Neutrophil (primary cell): ENCODE measurements at regions not wholly inside any gene's neighbourhood (a gene's known extent, or its start where the extent isn't known, plus 50 kb on each side); places are given as distances from the start of the nearest gene placed in this dataset.

Experiments used
- H3K27ac ChIP-seq: fragments of 200-600 bp; sonication (generic); 2 replicates; pipeline ENCODE4 v1.5.1; 2016; ENCODE audit warnings: mild to moderate bottlenecking, moderate library complexity
- H3K27me3 ChIP-seq: fragments of 200-600 bp; sonication (generic); 2 replicates; pipeline ENCODE4 v1.6.0; 2016; ENCODE audit warnings: mild to moderate bottlenecking
- H3K36me3 ChIP-seq: fragments of 200-600 bp; sonication (generic); 2 replicates; pipeline ENCODE4 v1.5.1; 2017
- H3K4me1 ChIP-seq, 2 experiments: fragments of 200-600 bp in 1 of 2; sonication (generic) in 1 of 2; 1 replicate in 1 of 2; 2 replicates in 1 of 2; pipeline versions ENCODE4 v1.5.1 to v1.6.1; 2013 to 2016; ENCODE audit warnings: low read depth in 1 of 2, low read length in 1 of 2, mild to moderate bottlenecking in 1 of 2, moderate library complexity in 1 of 2; ENCODE audit not compliant: control insufficient read depth in 1 of 2, insufficient read depth in 1 of 2
- H3K4me3 ChIP-seq, 2 experiments: fragments of 200-600 bp in 1 of 2; sonication (generic) in 1 of 2; 1 replicate in 1 of 2; 2 replicates in 1 of 2; pipeline ENCODE4 v1.5.1; 2013 to 2016; ENCODE audit warnings: low read depth in 1 of 2, low read length in 1 of 2, mild to moderate bottlenecking in 1 of 2, moderate library complexity in 1 of 2
- H3K9me3 ChIP-seq: fragments of 200-600 bp; sonication (generic); 2 replicates; pipeline ENCODE4 v1.5.1; 2016
- TF ChIP-seq, protein P1 (sequence below): fragments of 200-600 bp; sonication (generic); IDR thresholded peaks from 2 replicates; pipeline ENCODE4 v1.5.1; 2016; ENCODE audit warnings: antibody characterized with exemption

DNA sequence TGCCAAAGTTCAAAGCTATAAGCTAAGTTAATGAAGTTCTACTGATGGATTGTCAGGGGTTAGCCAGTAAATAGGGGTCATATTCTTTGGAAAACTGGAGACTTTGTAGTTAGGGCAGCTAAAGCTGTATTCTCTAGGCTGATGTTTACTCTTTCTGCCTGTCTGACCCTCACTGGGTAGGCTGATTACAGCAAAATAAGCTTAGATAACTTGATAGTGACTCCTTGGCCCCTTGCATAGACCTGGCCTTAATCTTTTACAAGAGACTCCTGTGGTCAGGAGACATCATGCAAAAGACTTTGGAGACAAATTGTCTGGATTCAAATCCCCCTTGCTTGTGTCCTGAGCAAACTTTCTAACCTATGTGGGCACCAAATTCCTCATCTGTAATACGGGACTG is 314.4 kb upstream of the MSX2 start:
- Histone ChIP-seq H3K9me3 (no peaks in the 10 kb centered on the region), H3K27ac (no peak overlapping the region), H3K4me3 (no peak overlapping the region), H3K36me3 (no peaks in the 10 kb centered on the region), H3K27me3 (no peaks in the 10 kb centered on the region), H3K4me1 (no peaks in the 10 kb centered on the region)
- TF ChIP-seq, protein P1, sequence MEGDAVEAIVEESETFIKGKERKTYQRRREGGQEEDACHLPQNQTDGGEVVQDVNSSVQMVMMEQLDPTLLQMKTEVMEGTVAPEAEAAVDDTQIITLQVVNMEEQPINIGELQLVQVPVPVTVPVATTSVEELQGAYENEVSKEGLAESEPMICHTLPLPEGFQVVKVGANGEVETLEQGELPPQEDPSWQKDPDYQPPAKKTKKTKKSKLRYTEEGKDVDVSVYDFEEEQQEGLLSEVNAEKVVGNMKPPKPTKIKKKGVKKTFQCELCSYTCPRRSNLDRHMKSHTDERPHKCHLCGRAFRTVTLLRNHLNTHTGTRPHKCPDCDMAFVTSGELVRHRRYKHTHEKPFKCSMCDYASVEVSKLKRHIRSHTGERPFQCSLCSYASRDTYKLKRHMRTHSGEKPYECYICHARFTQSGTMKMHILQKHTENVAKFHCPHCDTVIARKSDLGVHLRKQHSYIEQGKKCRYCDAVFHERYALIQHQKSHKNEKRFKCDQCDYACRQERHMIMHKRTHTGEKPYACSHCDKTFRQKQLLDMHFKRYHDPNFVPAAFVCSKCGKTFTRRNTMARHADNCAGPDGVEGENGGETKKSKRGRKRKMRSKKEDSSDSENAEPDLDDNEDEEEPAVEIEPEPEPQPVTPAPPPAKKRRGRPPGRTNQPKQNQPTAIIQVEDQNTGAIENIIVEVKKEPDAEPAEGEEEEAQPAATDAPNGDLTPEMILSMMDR: no peak

DNA sequence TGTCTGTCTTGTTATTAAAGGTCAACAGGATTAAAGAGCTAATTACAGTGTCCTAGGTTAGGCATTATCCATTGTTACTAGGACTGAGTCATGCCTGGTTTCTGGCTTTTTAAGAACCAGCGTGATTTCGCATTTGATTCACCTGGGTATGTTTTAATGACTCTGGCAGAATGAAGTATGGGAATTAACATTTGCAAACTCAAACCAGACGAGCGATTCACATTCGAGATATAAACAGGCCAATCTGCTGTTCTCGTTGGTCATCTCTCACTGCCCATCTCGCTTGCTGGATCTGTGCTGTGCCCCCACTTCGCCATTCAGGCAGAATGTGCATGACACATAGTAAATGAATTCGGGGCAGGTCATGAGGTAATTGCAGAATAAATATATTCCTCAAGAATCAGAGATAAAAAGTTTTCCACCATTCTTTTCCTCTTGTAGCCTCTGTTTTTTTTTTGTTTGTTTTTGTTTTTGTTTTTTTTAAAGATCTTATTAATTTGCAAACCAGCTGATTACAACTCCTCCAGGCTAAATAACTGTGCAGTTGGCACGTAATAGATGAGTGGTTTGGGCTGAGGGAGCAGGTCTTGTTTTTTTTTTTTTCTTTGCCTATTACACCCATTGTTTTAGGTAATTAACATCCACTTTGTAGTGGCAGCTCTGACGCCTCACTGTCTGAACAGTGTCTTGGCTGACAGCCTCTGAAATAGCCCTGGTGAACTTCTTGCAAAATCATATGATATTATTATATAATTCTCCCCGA is 313.5 kb upstream of the MSX2 start:
- TF ChIP-seq, protein P1: no peak
- H3K4me3 ChIP-seq: no peak overlapping the region
- H3K36me3 ChIP-seq: no peaks in the 10 kb centered on the region
- H3K9me3 ChIP-seq: no peaks in the 10 kb centered on the region
- no peak overlapping the region for H3K27ac ChIP-seq
- no peaks in the 10 kb centered on the region for H3K4me1 ChIP-seq
- H3K27me3 ChIP-seq: peaks cover 3% of the 10 kb centered on the region

DNA sequence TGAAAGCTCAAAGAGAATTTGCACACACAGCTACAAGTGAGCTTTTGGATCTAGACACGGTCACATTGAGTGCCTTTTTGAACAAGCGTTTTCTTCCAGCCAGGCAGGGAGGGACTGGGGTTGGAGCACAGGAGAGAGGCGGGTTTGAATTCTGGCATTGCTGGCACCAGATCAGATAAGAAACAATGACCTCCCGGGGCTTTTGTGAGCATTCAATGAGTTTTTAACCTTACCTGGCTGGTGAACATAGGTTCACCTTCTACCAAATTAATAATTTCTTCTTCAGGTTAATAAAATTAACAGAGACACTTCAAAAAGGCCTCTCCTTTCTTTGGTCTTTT is 312.9 kb upstream of the MSX2 start:
- Histone ChIP-seq H3K27me3 (peaks cover 8% of the 10 kb centered on the region), H3K4me3 (no peak overlapping the region), H3K27ac (no peak overlapping the region), H3K4me1 (no peaks in the 10 kb centered on the region), H3K9me3 (no peaks in the 10 kb centered on the region), H3K36me3 (no peaks in the 10 kb centered on the region)
- TF ChIP-seq, protein P1: no peak

DNA sequence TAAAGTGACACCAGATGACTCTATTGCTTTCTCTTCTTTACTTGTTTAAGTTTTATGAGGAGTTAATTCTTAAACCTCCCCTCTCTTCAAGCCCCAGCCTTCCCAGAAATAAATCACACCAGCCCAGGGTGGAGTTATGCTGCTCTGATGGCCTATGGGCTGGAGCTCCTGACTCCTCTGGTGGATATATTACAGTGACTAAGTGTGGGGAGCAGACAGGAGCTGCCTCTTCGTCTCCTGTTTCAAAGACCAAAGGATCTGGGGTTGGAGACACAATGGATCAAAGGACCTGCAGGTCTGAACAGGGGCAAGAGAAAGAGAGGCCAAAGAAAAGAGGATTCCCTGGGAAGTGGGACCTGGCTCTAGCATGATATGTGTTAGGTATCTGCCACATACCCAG is 312.0 kb upstream of the MSX2 start:
- no peaks in the 10 kb centered on the region for H3K4me1 ChIP-seq
- H3K27ac ChIP-seq: no peak overlapping the region
- H3K4me3 ChIP-seq: no peak overlapping the region
- TF ChIP-seq, protein P1: no peak
- peaks cover 8% of the 10 kb centered on the region for H3K27me3 ChIP-seq
- H3K9me3 ChIP-seq: no peaks in the 10 kb centered on the region
- H3K36me3 ChIP-seq: no peaks in the 10 kb centered on the region

DNA sequence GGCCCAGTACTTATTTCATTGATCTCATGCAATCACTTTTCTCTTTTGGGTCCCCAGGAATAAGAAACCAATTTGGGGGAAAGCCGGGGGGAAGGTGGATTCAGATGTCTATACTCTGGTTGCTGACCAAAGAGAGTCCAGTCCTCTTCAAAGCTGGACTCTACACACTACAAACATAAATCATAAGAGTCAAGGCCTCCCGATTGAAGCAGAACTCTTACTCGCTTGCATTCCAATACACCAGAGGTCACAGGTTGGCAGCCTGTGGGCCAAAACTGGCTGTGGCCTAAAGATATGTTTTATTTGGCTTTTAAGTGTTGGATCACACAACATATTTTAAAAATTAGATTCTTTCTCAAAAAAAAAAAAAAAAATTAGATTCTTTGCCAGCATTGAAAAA is 311.4 kb upstream of the MSX2 start:
- Histone ChIP-seq H3K27ac (no peak overlapping the region), H3K27me3 (peaks cover 10% of the 10 kb centered on the region), H3K4me1 (no peaks in the 10 kb centered on the region), H3K4me3 (no peak overlapping the region), H3K36me3 (no peaks in the 10 kb centered on the region), H3K9me3 (no peaks in the 10 kb centered on the region)
- TF ChIP-seq, protein P1: no peak
